Bronchial epithelial cell (primary cell): ENCODE measurements at regions not wholly inside any gene's neighbourhood (a gene's known extent, or its start where the extent isn't known, plus 50 kb on each side); places are given as distances from the start of the nearest gene placed in this dataset.
A peak's percentile ranks its signal among the peaks of the same experiment; 100 is the strongest.

Experiments used
- DNase-seq: peaks from one replicate; pipeline ENCODE4 v3.0.0-alpha.2; 2010; ENCODE audit warnings: low read depth
- FAIRE-seq: peaks from 2 replicates; lab custom pipeline; 2011; peaks lifted over from hg19 to GRCh38; lab: Jason Lieb, UNC
- H3K27me3 ChIP-seq: 2 replicates; pipeline ENCODE4 v1.5.1; 2011; ENCODE audit warnings: low read length; ENCODE audit not compliant: control insufficient read depth, insufficient read depth
- H3K36me3 ChIP-seq: 2 replicates; pipeline ENCODE4 v1.5.1; 2011; ENCODE audit warnings: low read length; ENCODE audit not compliant: control insufficient read depth, insufficient read depth
- H3K4me3 ChIP-seq: 2 replicates; pipeline ENCODE4 v1.5.1; 2011; ENCODE audit warnings: mild to moderate bottlenecking, low read depth, low read length, control low read depth
- TF ChIP-seq, protein P1 (sequence below): IDR thresholded peaks from 2 replicates; pipeline ENCODE4 v1.5.1; 2011; ENCODE audit warnings: mild to moderate bottlenecking, moderate library complexity, low read length, control low read depth, inconsistent platforms; ENCODE audit not compliant: insufficient read depth, severe bottlenecking

DNA sequence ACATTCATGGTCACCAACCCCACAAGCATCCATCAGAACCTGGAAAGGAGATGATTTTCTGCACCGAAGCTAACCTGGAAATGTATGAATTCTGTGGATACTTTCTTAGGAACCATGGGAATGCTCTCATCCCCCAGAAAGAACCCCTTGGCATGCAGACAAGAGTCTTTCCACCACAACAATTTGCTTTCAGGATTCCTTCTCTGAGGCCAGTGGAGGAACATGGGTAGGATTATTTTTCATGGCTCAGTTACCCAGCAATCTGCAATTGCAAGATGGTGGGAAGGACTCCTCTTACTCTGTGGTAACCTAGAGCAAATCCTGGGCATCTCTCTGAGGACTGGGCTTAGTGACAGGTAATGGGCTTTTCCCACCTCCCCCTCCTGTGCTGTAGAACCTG lies 131.9 kb upstream of the MSX1 start:
- no peaks in the 10 kb centered on the region for H3K36me3 ChIP-seq
- TF ChIP-seq, protein P1, sequence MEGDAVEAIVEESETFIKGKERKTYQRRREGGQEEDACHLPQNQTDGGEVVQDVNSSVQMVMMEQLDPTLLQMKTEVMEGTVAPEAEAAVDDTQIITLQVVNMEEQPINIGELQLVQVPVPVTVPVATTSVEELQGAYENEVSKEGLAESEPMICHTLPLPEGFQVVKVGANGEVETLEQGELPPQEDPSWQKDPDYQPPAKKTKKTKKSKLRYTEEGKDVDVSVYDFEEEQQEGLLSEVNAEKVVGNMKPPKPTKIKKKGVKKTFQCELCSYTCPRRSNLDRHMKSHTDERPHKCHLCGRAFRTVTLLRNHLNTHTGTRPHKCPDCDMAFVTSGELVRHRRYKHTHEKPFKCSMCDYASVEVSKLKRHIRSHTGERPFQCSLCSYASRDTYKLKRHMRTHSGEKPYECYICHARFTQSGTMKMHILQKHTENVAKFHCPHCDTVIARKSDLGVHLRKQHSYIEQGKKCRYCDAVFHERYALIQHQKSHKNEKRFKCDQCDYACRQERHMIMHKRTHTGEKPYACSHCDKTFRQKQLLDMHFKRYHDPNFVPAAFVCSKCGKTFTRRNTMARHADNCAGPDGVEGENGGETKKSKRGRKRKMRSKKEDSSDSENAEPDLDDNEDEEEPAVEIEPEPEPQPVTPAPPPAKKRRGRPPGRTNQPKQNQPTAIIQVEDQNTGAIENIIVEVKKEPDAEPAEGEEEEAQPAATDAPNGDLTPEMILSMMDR, result no peak
- DNase-seq, result no peak

DNA sequence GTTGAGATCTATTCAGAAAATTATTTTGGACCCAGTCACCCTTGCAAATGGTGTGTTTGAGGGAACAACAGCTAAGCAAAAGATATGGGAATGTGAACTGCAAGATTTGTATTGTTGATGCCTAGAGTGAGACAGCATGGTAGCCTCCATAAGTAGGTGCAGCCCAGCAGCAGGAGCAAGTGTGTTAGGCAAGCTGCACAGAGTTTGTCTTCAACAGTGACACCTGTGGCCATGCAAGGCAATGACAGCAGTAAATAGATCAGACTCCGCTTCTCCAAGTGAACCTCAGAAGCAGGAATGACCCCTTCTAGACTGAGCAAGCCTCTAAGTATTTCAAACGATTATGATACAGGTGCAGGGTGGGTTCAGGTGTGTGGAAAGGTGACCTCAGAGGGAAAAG lies 133.4 kb upstream of the MSX1 start:
- Histone ChIP-seq H3K36me3 (no peaks in the 10 kb centered on the region), H3K4me3 (no peak overlapping the region), H3K27me3 (no peaks in the 10 kb centered on the region)
- DNase-seq, result no peak
- FAIRE-seq, result no peak
- TF ChIP-seq, protein P1, result peak; percentile 22

More for the DNA sequence above, 131.9 kb upstream of the MSX1 start:
- Histone ChIP-seq H3K4me3 (no peak overlapping the region), H3K27me3 (no peaks in the 10 kb centered on the region)
- FAIRE-seq, result no peak

DNA sequence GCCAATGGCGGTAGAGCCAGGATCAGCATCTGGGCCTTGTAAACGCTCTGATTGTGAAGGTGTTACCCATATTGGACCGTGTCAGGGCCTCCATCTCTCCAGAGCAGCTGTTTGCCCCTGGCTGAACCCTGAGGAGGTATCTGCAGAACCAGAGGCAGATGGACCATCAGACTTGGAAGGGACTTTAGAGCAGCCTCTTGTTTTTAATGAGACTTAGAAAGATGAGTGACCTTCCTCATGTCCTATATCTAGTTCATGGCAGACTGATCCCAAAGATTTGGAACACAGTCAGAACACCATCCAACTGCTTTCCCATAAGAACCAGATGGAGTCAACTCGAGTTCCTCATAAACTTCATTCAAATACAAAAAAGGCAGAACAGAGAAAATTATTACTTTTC lies 135.1 kb upstream of the MSX1 start:
- Histone ChIP-seq H3K4me3 (no peak overlapping the region), H3K27me3 (no peaks in the 10 kb centered on the region), H3K36me3 (no peaks in the 10 kb centered on the region)
- TF ChIP-seq, protein P1, result no peak
- FAIRE-seq, result no peak
- DNase-seq, result no peak

DNA sequence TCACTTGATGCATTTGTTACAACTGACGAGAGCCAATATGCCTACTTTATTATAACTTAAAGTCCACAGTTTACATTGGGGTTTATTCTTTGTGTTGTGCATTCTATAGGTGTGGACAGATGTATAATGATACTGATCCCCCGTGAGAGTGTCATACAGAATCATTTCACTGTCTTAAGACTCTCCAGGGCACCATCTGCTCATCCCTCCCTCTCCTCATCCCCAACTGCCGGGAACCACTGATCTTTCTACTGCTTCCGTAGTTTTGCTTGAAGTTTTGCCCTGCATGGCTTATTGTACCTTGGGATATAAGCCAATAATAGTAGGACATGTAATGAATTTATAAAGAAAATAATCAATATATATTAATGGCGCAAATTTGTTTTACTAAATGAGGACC lies 137.8 kb upstream of the MSX1 start:
- DNase-seq (no peak), FAIRE-seq (no peak)
- TF ChIP-seq, protein P1, result no peak
- Histone ChIP-seq H3K36me3 (no peaks in the 10 kb centered on the region), H3K4me3 (no peak overlapping the region), H3K27me3 (no peaks in the 10 kb centered on the region)

DNA sequence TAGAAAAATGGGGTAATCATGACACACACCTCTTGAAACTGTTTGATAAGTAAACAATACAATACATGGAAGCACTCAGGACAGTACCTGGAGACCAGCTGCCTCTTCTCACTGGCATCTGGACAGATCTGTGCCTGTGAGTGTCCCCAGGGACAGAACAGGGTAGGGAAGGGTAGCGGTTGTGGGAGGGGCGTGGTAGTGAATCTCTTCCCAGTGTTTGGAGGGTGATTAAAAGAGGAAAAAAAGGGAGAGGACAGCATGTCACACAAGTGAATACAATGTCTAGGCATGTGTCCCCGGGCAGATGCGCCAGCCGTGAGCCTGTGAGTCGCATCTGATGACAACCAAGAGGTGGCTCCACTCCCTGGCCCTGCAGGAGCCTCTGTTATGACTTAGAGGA lies 138.8 kb upstream of the MSX1 start:
- TF ChIP-seq, protein P1, result no peak
- peak; percentile 18 for FAIRE-seq
- no peaks in the 10 kb centered on the region for H3K36me3 ChIP-seq
- no peak for DNase-seq
- H3K27me3 ChIP-seq, result no peaks in the 10 kb centered on the region
- no peak overlapping the region for H3K4me3 ChIP-seq

DNA sequence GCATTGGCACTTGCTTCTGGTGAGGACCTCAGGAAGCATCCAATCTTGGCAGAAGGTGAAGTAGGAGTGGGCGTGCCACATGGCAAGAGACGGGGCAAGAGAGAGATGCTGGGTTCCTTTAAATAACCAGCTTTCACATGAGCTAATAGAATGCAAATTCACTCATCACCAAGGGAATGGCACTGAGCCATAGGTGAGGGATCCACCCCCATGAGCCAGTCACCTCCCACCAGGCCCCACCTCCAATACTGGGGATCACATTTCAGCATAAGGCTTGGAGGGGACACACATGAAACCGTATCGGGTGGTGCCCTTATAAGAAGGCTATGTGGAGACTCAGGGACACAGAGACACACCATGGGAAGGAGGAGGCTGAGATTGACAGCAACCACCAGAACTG lies 140.0 kb upstream of the MSX1 start:
- H3K27me3 ChIP-seq, result no peaks in the 10 kb centered on the region
- FAIRE-seq (no peak), DNase-seq (no peak)
- TF ChIP-seq, protein P1, result no peak
- H3K4me3 ChIP-seq, result no peak overlapping the region
- no peaks in the 10 kb centered on the region for H3K36me3 ChIP-seq
